NCI-H2227 (cell line): ENCODE measurements at regions not wholly inside any gene's neighbourhood (a gene's known extent, or its start where the extent isn't known, plus 50 kb on each side); places are given as distances from the start of the nearest gene placed in this dataset.

Experiments used
- DNase-seq: peaks from one replicate; lab custom pipeline; 2025; ENCODE audit not compliant: unreplicated experiment; lab: John Stamatoyannopoulos, UW

GRCh38 chr3:110711851-110712516 is 359.6 kb upstream of the NECTIN3 start:
- DNase-seq = no peak

- DNase-seq = no peak
Observed at GRCh38 chr3:110727056-110727455, 344.6 kb upstream of the NECTIN3 start.

- no peak for DNase-seq
Observed at GRCh38 chr3:110731148-110731547, 340.5 kb upstream of the NECTIN3 start.

- no peak for DNase-seq
Observed at GRCh38 chr3:110732420-110732819, 339.2 kb upstream of the NECTIN3 start.

- no peak for DNase-seq
Observed at GRCh38 chr3:110733045-110733444, 338.6 kb upstream of the NECTIN3 start.

- no peak for DNase-seq
Observed at GRCh38 chr3:110734524-110734923, 337.1 kb upstream of the NECTIN3 start.

GRCh38 chr3:110736332-110736731 is 335.3 kb upstream of the NECTIN3 start:
- DNase-seq = no peak

- DNase-seq = no peak
Observed at GRCh38 chr3:110738531-110738930, 333.1 kb upstream of the NECTIN3 start.

- no peak for DNase-seq
Observed at GRCh38 chr3:110741891-110742290, 329.7 kb upstream of the NECTIN3 start.

- DNase-seq = no peak
Observed at GRCh38 chr3:110743202-110743601, 328.4 kb upstream of the NECTIN3 start.

GRCh38 chr3:110743984-110744383 is 327.6 kb upstream of the NECTIN3 start:
- DNase-seq = no peak

- no peak for DNase-seq
Observed at GRCh38 chr3:110744723-110745122, 326.9 kb upstream of the NECTIN3 start.

GRCh38 chr3:110749006-110749405 is 322.6 kb upstream of the NECTIN3 start:
- no peak for DNase-seq

- no peak for DNase-seq
Observed at GRCh38 chr3:110750201-110750600, 321.4 kb upstream of the NECTIN3 start.

GRCh38 chr3:110752307-110752706 is 319.3 kb upstream of the NECTIN3 start:
- DNase-seq = no peak

GRCh38 chr3:110753516-110753915 is 318.1 kb upstream of the NECTIN3 start:
- no peak for DNase-seq

GRCh38 chr3:110754212-110754916 is 317.3 kb upstream of the NECTIN3 start:
- no peak for DNase-seq

GRCh38 chr3:110755345-110755744 is 316.3 kb upstream of the NECTIN3 start:
- DNase-seq = no peak

GRCh38 chr3:110756705-110757104 is 314.9 kb upstream of the NECTIN3 start:
- no peak for DNase-seq

GRCh38 chr3:110758208-110758607 is 313.4 kb upstream of the NECTIN3 start:
- DNase-seq = no peak

GRCh38 chr3:110767156-110767555 is 304.5 kb upstream of the NECTIN3 start:
- DNase-seq = no peak

- no peak for DNase-seq
Observed at GRCh38 chr3:110767838-110768237, 303.8 kb upstream of the NECTIN3 start.
